SW 1271 (cell line): ENCODE measurements at regions not wholly inside any gene's neighbourhood (a gene's known extent, or its start where the extent isn't known, plus 50 kb on each side); places are given as distances from the start of the nearest gene placed in this dataset.
"Not testable (repeated sequence)": the region's sequence is repeated elsewhere in the genome, so short reads cannot be mapped to it uniquely, and the experiment has no call there.

Source experiments
- DNase-seq, 2 experiments: peaks; one replicate each; lab custom pipeline; 2025; lab: John Stamatoyannopoulos, UW

DNA sequence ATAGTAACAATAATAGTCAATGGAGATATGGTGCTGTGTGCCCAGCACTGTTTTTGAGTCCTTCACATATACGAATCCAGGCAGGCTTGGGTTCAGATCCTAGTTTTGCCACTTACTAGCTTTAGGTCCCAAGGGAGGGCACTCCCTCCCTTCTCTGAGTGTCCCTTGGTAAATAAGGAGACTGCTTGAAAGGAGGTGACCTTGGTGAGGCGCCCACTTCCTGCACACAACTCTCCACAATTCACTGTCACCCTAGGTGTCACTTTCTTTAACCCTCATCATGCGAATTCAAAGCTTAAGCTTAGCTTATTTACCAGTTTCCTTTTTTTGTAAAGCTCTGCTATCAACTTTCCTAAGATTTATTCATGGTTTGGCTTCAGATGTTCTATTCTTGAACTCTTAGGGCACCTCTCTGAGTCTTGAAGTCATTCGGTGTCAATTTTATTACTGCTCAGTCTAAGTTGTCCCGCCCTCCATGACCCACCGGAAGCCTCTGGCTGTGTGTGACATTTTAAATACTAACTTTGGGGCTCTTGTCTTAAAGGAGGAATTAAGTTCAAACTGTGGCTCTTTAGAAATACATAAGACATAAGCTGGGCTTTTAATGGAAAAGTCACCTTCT lies 170.7 kb upstream of the ZNF618 start:
- DNase-seq: no peak

- no peak for DNase-seq
Observed at GRCh38 chr9:113705928-113706519, 170.1 kb upstream of the ZNF618 start.

DNA sequence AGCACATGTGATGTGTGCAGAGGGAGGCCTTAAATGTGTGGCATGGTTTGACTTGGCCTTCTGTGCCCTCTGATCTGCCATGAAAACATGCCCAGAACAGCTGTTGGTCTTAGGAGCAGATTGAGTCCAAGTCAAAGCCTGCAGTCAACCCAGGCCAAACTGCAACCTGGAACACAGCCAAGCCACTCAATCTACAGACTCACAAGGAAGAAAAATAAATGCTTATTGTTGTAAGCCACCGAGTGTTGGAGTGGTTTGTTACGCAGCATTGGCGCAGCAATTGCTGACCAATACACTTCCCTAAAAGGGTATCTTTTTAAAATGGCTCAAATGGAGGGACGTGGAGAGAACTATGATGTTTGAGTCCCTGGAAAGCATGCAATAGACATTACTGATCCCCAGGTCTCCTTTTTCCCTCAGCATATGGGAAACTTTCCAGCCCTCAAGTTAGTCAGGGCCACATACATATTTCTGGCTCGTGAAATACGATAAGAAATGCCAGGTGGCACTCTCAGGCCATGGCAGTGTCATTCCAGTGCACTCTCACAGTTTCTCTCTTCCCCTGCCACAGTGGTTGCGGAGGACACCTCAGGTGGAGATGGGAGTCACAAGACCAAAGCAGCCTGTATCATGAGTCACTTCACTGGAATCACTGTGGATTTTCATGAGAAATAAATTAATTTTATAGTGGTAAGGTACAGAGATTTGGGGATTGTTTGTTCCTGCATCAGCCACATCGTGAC lies 168.0 kb upstream of the ZNF618 start:
- DNase-seq: no peak

GRCh38 chr9:113708821-113709713 lies 167.0 kb upstream of the ZNF618 start:
- DNase-seq: no peak

DNA sequence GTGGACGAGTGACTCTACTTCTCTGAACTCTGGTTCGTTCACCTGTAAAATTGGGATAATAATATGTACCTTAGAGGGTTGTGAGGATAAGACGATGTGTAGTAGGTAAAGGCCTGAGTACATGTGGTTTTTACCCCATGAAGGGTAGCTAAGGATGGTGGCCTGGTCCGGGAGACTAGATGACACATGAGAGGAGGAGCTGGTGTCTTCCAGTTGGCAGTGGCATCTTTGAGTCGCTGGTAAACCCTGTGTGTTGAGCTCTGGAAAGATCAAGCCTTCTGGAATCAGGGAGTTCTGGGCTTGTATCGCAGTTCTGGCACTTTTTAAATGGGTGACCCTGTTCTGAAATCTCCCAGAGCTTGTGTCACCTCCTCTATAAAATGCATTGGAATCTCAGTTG lies 166.4 kb upstream of the ZNF618 start:
- no peak for DNase-seq

DNA sequence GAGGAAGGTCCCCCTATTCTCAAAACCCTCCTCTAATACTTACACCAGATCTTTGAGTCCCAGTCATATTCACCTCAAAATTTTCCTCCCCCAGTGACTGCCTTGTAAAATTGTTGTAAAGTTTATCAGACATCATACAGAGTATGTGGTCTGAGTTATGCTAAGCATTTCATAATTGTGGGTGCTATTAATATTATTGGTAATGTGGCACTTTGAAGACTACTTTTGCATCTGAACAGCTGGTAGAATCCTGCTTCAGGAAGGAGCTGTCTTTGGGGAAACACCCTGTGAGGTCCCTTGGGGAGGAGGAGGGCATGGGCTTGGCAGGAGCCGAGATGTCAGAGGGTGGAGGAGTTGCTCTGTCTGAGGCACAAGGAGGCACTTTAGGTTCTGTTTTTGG lies 164.9 kb upstream of the ZNF618 start:
- DNase-seq: no peak

GRCh38 chr9:113712053-113712452 lies 164.1 kb upstream of the ZNF618 start:
- DNase-seq: no peak

DNA sequence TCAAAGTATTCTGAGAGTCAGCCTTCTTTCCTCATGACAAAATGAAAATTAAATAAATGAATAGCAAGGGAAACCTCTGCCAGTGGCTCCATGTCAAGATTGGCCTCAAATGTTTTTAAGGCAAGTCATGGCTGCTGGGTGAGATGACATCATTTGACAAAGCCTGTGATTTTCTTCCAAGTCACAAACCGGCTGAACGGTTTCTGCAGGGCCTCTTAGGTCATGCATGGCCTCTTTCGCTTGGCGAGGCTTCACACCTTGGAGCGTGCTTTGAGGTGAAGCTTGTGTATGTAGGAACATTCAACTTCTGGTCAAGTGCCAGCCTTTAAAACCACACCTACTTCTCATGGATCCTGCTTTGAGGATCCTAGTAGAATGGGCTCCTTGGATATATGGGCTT lies 161.0 kb upstream of the ZNF618 start:
- DNase-seq: no peak

- no peak for DNase-seq
Observed at GRCh38 chr9:113719919-113720318, 156.2 kb upstream of the ZNF618 start.

- DNase-seq: no peak
Observed at GRCh38 chr9:113720495-113720894, 155.6 kb upstream of the ZNF618 start.

DNA sequence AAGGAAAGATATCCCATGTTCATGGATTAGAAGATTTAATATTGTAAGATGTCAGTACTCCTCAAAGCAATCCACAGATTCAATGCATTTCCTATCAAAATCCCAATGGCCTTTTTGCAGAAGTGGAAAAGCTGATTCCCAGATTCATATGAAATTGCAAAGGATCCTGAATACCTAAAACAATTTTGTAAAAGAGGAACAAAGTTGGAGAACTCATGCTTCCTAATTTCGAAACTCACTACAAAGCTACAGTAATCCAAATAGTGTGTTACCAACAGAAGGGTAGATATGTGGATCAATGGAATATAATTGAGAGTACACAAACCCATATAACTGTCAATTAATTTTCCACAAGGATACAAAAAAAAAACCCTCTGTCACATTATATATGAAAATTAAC lies 154.3 kb upstream of the ZNF618 start:
- no peak for DNase-seq

GRCh38 chr9:113724202-113724601 lies 151.9 kb upstream of the ZNF618 start:
- no peak for DNase-seq

DNA sequence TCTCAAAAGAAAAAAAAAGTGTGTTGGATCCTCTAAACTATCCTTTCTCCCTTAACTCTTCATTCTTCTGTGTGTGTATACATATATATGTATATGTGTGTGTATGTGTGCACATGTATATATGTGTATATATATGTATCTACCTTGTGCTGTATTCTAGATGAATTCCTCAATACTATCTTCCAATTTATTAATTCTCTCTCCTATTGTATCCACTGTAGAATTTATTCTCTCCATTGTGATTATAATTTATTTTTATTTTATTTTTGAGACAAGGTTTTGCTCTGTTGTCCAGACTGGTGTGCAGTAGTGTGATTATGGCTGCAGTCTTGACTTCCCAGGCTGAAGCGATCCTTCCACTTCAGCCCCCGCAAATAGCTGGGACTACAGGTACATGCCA lies 147.1 kb upstream of the ZNF618 start:
- no peak for DNase-seq

- DNase-seq: no peak
Observed at GRCh38 chr9:113734826-113735225, 141.3 kb upstream of the ZNF618 start.

- DNase-seq: peak; percentile 19 to 62
Observed at GRCh38 chr9:113737517-113738271, 138.4 kb upstream of the ZNF618 start.

GRCh38 chr9:113738496-113738892 lies 137.6 kb upstream of the ZNF618 start:
- DNase-seq: no peak

DNA sequence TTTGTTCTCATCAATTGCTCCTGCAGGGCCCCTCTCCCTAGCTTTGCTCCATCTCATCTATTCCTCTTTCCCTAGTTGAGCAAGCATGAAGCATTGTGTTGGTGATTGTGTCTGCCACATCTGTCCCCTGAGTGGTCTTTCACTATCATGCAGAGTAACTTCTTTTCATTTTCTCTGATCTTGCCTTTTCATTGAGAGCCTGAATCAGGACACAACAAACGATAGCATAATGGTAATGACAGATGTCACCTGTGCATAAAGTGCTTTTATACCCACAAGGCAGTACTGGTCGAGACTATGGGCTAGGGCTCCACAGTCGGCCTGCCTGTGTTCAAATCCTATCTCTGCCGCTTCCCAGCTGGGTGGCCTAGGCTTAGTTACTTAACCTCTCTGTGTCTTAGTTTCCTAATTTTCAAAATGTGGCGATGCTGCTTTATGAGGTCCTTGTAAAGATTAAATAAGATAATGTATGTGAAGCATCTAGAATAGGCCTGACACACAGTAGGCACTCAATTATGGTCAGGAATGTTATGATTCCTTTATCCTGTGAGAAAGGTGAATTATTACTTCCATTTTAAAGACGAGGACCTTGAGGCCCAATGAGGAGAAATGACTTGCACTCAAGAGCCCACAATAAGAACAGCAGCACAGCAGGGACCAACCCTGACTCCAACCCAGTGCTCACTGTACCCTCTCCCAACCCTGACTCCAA lies 137.1 kb upstream of the ZNF618 start:
- peak in 1 of 2 experiments; percentile 28 for DNase-seq

- DNase-seq: not testable (repeated sequence)
Observed at GRCh38 chr9:113739605-113740507, 136.3 kb upstream of the ZNF618 start.

- peak; percentile 11 to 27 for DNase-seq
Observed at GRCh38 chr9:113740508-113741500, 135.3 kb upstream of the ZNF618 start.
